ENCODE measurements at regions not wholly inside any gene's neighbourhood (a gene's known extent, or its start where the extent isn't known, plus 50 kb on each side); places are given as distances from the start of the nearest gene placed in this dataset.

DNA sequence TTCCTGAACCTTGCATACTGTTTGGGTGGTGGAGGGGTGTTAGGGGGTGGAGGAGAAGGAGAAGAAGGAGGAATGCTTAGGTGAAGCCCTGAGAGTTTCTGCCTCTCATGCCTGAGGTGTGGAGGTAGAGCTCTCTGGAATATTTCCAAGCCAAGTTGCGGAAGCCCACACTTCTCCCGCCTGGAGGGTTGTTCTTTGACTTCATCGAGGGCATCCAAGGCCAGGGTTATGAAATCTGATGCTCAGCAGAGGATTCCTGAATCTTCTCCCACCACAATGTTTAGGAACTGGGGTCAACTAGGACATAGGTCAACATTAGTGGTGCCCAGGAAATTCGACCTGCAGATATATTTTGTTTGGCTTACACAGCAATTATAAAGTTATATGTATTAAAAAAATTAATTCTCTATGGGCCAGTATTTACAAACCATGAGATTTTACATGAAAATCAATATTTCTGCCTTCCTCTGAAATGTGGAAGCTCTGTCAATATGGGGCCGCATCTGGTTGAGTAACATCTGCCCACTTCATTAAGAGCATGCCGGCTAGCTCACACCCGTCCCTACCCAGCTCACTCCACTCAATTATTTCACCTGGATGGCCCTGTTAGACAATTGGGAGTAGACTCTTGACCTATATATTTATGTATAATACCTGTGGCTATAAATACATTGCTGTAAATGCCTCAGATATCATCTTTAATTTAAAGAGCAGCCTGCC, 257.1 kb upstream of the ZFP64 start:
- TF ChIP-seq POLR2A (IDR thresholded peaks at IDR 0.05): no peak
- TF ChIP-seq, protein P1, sequence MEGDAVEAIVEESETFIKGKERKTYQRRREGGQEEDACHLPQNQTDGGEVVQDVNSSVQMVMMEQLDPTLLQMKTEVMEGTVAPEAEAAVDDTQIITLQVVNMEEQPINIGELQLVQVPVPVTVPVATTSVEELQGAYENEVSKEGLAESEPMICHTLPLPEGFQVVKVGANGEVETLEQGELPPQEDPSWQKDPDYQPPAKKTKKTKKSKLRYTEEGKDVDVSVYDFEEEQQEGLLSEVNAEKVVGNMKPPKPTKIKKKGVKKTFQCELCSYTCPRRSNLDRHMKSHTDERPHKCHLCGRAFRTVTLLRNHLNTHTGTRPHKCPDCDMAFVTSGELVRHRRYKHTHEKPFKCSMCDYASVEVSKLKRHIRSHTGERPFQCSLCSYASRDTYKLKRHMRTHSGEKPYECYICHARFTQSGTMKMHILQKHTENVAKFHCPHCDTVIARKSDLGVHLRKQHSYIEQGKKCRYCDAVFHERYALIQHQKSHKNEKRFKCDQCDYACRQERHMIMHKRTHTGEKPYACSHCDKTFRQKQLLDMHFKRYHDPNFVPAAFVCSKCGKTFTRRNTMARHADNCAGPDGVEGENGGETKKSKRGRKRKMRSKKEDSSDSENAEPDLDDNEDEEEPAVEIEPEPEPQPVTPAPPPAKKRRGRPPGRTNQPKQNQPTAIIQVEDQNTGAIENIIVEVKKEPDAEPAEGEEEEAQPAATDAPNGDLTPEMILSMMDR (IDR thresholded peaks at IDR 0.05): no peak

Data from Peyer's patch (tissue), 4 donors.